Prostate gland (tissue), 2 donors: ENCODE measurements at regions not wholly inside any gene's neighbourhood (a gene's known extent, or its start where the extent isn't known, plus 50 kb on each side); places are given as distances from the start of the nearest gene placed in this dataset.

ENCODE experiments used
- POLR2AphosphoS5 ChIP-seq: sonication (generic); formaldehyde crosslinking; IDR thresholded peaks from one replicate; pipeline ENCODE4 v1.6.1; 2017; ENCODE audit warnings: antibody characterized with exemption
- TF ChIP-seq, protein P1 (sequence below), 4 experiments: fragments of 200-600 bp in 2 of 4; fragments of 450-650 bp in 2 of 4; sonication (generic) in 2 of 4; IDR thresholded peaks; 1 replicate in 3 of 4; 2 replicates in 1 of 4; pipeline ENCODE4 v1.5.1; 2016 to 2019; ENCODE audit warnings: antibody characterized with exemption in 4 of 4, mild to moderate bottlenecking in 2 of 4, moderate library complexity in 2 of 4

DNA sequence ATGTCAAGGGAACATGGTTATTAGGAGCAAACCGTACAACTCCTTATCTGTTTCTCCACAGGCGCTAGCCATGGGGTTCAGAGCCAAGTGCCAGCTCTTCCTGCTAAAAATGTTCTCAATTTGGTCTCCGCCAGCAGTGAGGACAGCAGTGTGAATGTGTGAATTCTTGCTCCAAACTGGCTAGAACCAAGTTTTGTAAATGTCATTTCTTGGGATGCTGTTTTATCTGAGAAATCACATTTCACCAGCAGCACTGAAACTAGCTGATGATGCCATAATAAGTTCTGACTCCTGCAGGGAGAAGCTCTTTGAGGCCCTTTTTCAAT lies 140.6 kb upstream of the LGALSL start:
- TF ChIP-seq, protein P1, sequence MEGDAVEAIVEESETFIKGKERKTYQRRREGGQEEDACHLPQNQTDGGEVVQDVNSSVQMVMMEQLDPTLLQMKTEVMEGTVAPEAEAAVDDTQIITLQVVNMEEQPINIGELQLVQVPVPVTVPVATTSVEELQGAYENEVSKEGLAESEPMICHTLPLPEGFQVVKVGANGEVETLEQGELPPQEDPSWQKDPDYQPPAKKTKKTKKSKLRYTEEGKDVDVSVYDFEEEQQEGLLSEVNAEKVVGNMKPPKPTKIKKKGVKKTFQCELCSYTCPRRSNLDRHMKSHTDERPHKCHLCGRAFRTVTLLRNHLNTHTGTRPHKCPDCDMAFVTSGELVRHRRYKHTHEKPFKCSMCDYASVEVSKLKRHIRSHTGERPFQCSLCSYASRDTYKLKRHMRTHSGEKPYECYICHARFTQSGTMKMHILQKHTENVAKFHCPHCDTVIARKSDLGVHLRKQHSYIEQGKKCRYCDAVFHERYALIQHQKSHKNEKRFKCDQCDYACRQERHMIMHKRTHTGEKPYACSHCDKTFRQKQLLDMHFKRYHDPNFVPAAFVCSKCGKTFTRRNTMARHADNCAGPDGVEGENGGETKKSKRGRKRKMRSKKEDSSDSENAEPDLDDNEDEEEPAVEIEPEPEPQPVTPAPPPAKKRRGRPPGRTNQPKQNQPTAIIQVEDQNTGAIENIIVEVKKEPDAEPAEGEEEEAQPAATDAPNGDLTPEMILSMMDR (IDR thresholded peaks at IDR 0.05), result no peak
- no peak for TF ChIP-seq POLR2AphosphoS5
